Peyer's patch (tissue), 4 donors: ENCODE measurements at regions not wholly inside any gene's neighbourhood (a gene's known extent, or its start where the extent isn't known, plus 50 kb on each side); places are given as distances from the start of the nearest gene placed in this dataset.

ENCODE experiments used
- CTCF ChIP-seq, 6 experiments: fragments of 450-650 bp in 4 of 6; fragments of 200-600 bp in 2 of 6; sonication (generic) in 1 of 6; IDR thresholded peaks; one replicate each; pipeline ENCODE4 v1.5.1; 2017 to 2019; ENCODE audit warnings: antibody characterized with exemption in 6 of 6, mild to moderate bottlenecking in 3 of 6, moderate library complexity in 1 of 6
- POLR2A ChIP-seq, 2 donors: fragments of 450-650 bp; IDR thresholded peaks; one replicate each; pipeline ENCODE4 v1.5.1; 2017; ENCODE audit warnings: antibody characterized with exemption in 2 of 2, mild to moderate bottlenecking in 2 of 2, moderate library complexity in 2 of 2

DNA sequence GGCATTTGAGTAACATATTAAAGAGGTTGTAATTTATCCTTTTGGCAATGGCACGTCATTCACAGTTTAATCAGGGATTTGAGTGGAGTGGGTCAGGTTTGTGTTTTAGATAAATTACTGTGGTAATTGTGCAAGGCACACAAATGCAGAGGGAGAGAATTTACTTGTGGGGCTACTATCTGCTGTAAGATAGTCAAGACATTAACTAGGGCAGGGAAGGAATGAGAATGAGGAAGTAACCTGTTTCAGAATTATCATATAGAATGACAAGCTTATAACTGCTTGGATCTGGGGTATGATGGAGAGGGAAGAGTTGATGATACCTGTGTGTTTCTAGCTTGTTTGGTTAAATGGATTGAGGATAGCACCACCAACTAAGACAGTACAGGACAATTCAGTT, 58.9 kb upstream of the ZSWIM2 start:
- TF ChIP-seq CTCF (IDR thresholded peaks at IDR 0.05) = no peak
- no peak for TF ChIP-seq POLR2A (IDR thresholded peaks at IDR 0.05)
